T47D (cell line): ENCODE measurements at regions not wholly inside any gene's neighbourhood (a gene's known extent, or its start where the extent isn't known, plus 50 kb on each side); places are given as distances from the start of the nearest gene placed in this dataset.
"Not testable (repeated sequence)": the region's sequence is repeated elsewhere in the genome, so short reads cannot be mapped to it uniquely, and the experiment has no call there.

Experiments used
- DNase-seq, 2 experiments: peaks; one replicate each; pipeline versions ENCODE4 v3.0.0 to v3.0.0-alpha.2; 2011 to 2012; ENCODE audit warnings: low read depth in 1 of 2, low spot score in 1 of 2
- JUND ChIP-seq: IDR thresholded peaks from 2 replicates; pipeline ENCODE4 v1.6.1; 2012; ENCODE audit warnings: low read depth
- in situ Hi-C: cut with HindIII; loops from 2 replicates; pipeline ENCODE4 v1.10.0; 2016; ENCODE audit warnings: low sequenced_read_pairs, low pct_unique_long_range_greater_than_20kb

- in situ Hi-C loops, result no loop called here
- no peak for TF ChIP-seq JUND
- DNase-seq, result no peak
Measured at GRCh38 chr7:106499897-106500296, 161.1 kb downstream of the CCDC71L start.

GRCh38 chr7:106498005-106498404 lies 163.0 kb downstream of the CCDC71L start:
- in situ Hi-C loops, DNase-seq: not testable (repeated sequence)

DNA sequence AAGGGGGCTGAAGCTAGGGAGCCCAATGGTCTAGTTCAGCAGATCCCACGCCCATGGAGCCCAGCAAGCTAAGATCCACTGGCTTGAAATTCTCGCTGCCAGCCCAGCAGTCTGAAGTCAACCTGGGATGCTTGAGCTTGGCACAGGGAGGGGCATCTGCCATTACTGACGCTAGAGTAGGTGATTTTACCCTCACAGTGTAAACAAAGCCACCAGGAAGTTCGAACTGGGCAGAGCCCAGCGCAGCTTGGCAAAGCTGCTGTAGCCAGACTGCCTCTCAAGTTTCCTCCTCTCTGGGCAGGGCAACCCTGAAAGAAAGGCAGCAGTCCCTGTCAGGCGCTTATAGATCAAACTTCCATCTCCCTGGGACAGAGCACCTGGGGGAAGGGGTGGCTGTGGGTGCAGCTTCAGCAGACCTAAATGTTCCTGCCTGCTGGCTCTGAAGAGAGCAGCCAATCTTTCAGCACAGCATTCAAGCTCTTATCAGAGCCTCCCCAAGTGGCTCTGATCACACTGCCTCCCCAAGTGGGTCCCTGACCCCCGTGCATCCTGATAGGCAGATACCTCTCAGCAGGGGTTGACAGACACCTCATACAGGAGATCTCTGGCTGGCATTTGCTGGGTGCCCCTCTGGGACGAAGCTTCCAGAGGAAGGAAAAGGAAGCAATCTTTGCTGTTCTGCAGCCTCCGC lies 167.8 kb downstream of the CCDC71L start:
- peak in 1 of 2 experiments; percentile 3 for DNase-seq
- in situ Hi-C loops, result no loop called here
- TF ChIP-seq JUND, result no peak

DNA sequence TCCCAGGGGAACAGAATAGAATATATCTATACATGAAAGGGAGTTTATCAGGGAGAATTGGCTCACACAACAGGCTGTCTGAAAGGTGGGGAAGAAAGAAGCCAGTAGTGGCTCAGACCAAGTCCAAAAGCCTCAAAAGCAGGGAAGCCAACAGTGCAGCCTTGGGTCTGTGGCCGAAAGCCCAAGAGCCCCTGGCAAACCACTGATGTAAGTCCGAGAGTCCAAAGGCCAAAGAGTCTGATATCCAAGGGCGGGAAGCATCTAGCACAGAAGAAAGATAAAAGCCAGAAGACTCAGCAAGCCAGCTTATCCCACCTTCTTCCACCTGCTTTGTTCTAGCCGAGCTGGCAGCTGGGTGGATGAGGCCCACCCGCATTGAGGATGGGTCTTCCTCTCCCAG lies 172.5 kb downstream of the CCDC71L start:
- in situ Hi-C loops, result no loop called here

DNA sequence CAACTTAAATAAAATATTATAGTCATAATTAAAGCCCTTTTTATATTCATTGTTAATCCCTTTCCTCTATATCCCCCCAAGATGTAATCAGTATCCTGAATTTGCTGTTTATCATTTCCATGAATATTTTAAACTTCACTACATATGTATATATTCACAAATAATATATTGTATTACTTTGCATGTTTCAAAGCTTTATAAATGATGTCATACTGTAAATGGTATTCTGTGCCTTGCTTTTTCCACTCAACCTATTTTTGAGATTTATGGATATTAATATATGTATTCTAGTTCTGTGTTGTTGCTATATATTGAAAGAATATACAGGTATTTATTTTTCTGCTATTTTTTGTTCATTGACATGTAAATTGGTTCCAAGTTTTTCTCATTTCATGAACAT lies 173.1 kb downstream of the CCDC71L start:
- no peak for DNase-seq
- TF ChIP-seq JUND, result no peak
- in situ Hi-C loops, result no loop called here

More for the DNA sequence above, 172.5 kb downstream of the CCDC71L start:
- DNase-seq, result no peak
- TF ChIP-seq JUND, result no peak

DNA sequence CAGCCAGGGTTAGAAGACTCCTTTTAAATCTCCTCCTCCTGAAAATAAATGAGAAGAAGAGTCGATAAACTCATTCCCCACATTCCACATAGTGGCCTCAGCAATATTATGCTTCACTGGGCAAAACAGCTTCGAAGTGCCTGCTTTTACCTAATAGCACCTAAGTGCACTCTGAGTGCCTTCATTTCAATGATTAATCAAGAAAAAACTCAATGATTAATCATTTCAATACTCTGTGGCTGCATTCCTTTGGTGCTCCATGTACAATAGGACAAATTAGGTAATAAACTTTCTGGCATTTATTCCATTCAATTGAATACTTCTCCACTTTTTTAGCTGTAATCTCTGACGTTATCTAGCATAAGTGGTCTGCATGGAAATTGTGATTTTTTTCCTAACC lies 174.6 kb downstream of the CCDC71L start:
- in situ Hi-C loops, result no loop called here
- DNase-seq, result no peak
- no peak for TF ChIP-seq JUND

DNA sequence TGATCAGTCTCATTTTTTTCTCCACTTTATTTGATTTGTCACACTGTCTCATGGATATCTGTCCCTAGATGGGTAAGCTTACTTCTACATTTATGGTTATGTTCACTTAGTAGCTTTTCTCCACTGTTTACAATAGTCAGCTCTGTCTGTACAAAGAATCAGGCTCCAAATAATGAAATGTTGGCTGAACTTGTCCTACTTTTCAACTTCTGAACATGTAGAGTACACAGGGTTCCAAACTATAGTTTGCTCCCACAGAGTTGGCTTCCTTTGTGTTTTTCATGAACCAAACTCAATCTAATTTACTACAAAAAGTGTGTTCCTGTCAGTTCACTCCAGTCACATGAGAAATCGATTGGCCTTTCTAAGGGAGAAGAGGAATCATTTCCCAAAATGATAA lies 175.0 kb downstream of the CCDC71L start:
- no peak for DNase-seq
- no peak for TF ChIP-seq JUND
- in situ Hi-C loops, result no loop called here

DNA sequence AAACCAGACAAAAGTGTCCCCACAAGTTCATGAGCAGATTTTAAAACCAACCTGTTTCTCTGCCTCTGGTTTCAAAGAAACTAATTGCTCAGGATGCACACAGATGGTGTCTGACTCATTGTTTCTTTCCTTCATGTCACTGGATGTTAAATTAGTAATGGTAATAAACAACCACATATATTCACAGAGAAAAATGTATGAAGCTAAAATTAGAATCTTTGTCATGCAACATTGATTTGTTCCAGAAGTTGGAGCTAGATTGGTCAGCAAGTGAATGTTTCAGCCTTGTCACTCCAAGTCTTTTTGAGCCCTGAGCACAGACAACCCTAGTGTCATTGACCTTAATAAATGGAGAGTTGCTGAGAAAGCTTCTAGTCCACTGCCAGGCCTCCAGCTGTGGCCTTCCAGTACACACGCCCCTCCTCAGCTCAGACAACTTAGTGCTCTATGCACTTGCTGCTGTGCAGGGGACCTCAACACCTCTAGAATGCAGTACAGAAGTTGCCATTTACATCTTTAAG lies 175.9 kb downstream of the CCDC71L start:
- no peak for DNase-seq
- no peak for TF ChIP-seq JUND
- in situ Hi-C loops, result no loop called here

DNA sequence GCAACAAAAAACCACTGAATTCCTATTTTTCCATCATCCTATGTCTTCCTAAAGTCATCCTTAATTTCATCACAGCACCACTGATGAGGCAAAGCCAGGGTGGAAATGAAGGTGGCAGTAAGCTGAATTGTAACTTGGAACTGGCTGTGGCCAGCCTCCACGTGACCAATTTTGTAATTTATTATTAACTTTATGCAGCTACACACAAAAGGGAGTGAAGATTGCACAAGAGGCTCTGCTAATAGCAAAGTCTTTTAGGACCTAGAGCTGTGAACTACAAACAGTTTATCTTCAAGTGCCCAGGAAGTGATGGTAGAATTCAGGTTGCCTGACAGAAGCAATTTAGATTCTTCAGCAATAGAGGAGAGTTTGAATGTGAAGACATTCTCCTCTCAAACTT lies 176.4 kb downstream of the CCDC71L start:
- no peak for TF ChIP-seq JUND
- in situ Hi-C loops, result no loop called here
- no peak for DNase-seq

- TF ChIP-seq JUND, result no peak
- in situ Hi-C loops, result no loop called here
- no peak for DNase-seq
Measured at GRCh38 chr7:106482091-106482490, 178.9 kb downstream of the CCDC71L start.

DNA sequence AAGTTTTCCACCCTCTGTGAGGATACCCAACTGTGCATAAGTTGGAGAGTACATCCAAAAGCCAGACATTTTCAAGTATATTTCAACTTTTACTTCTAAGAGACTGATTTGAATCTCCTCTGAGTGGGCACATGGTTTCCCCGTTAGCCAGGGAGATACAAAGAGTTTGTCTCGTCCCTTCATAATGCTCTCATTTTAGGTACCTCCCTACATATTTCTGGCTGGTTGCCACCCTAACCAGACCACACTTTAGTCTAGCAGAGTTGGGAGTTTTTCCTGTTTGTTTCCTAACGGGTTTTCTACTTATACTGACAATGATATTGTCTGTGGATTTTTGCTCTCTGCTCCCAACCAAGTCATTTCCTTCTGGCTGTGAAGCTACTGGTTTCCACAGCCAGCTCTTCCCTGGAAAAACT lies 180.3 kb downstream of the CCDC71L start:
- no peak for DNase-seq
- TF ChIP-seq JUND, result no peak
- in situ Hi-C loops, result no loop called here

- DNase-seq, result no peak
- TF ChIP-seq JUND, result no peak
- in situ Hi-C loops, result no loop called here
Measured at GRCh38 chr7:106480161-106480579, 180.8 kb downstream of the CCDC71L start.

DNA sequence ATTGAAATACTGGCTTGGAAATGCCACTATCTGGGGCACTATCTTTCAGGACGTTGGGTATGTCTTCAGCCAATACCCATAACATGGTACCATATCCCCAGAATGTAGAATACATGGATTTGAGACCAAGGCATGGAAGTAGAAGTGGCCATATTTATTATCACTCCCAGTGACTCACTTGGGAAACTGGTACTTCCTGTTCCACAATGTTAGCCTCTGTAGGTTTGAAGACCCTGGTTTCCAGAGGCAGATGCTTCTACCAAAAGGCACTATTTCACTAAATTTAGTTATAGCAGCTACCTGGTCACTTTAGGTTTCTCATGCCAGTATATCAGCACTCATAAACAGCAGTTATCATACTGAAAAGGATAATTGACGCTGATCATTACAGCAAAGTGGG lies 184.2 kb downstream of the CCDC71L start:
- DNase-seq, result no peak
- TF ChIP-seq JUND, result no peak
- in situ Hi-C loops, result no loop called here

GRCh38 chr7:106472741-106473140 lies 188.0 kb upstream of the NAMPT start:
- in situ Hi-C loops, result no loop called here
- no peak for TF ChIP-seq JUND
- DNase-seq, result no peak
